ENCODE measurements at regions not wholly inside any gene's neighbourhood (a gene's known extent, or its start where the extent isn't known, plus 50 kb on each side); places are given as distances from the start of the nearest gene placed in this dataset.

GRCh38 chr22:47396515-47396914 lies 634.1 kb downstream of the TBC1D22A start:
- H3K27me3 ChIP-seq (replicated peaks; ENCODE audit: control insufficient read depth, insufficient read depth, low read length), result no peaks in the 10 kb centered on the region
- no peak for TF ChIP-seq CTCF (IDR thresholded peaks at IDR 0.05; ENCODE audit: insufficient read depth, low read length, poor library complexity, severe bottlenecking)

GRCh38 chr22:47396105-47396504 lies 633.7 kb downstream of the TBC1D22A start:
- Histone ChIP-seq H3K36me3 (ENCODE audit: control insufficient read depth, insufficient read depth, low read length) (no peaks in the 10 kb centered on the region), H3K27me3 (replicated peaks; ENCODE audit: control insufficient read depth, insufficient read depth, low read length) (no peaks in the 10 kb centered on the region), H3K4me3 (replicated peaks; ENCODE audit: low read depth, low read length) (no peak overlapping the region)
- no peak for DNase-seq (ENCODE audit: extremely low read depth, insufficient read length)
- no peak for TF ChIP-seq CTCF (IDR thresholded peaks at IDR 0.05; ENCODE audit: insufficient read depth, low read length, poor library complexity, severe bottlenecking)

More at GRCh38 chr22:47396515-47396914, 634.1 kb downstream of the TBC1D22A start:
- H3K36me3 ChIP-seq (ENCODE audit: control insufficient read depth, insufficient read depth, low read length), result no peaks in the 10 kb centered on the region
- DNase-seq (ENCODE audit: extremely low read depth, insufficient read length), result no peak
- no peak overlapping the region for H3K4me3 ChIP-seq (replicated peaks; ENCODE audit: low read depth, low read length)

- no peak for TF ChIP-seq CTCF (IDR thresholded peaks at IDR 0.05; ENCODE audit: insufficient read depth, low read length, poor library complexity, severe bottlenecking)
- no peaks in the 10 kb centered on the region for H3K27me3 ChIP-seq (replicated peaks; ENCODE audit: control insufficient read depth, insufficient read depth, low read length)
- DNase-seq (ENCODE audit: extremely low read depth, insufficient read length), result no peak
- no peak overlapping the region for H3K4me3 ChIP-seq (replicated peaks; ENCODE audit: low read depth, low read length)
- no peaks in the 10 kb centered on the region for H3K36me3 ChIP-seq (ENCODE audit: control insufficient read depth, insufficient read depth, low read length)
Observed at GRCh38 chr22:47395481-47395880, 633.0 kb downstream of the TBC1D22A start.

GRCh38 chr22:47394504-47395440 lies 632.3 kb downstream of the TBC1D22A start:
- Histone ChIP-seq H3K27me3 (replicated peaks; ENCODE audit: control insufficient read depth, insufficient read depth, low read length) (no peaks in the 10 kb centered on the region), H3K36me3 (ENCODE audit: control insufficient read depth, insufficient read depth, low read length) (no peaks in the 10 kb centered on the region), H3K4me3 (replicated peaks; ENCODE audit: low read depth, low read length) (no peak overlapping the region)
- TF ChIP-seq CTCF (IDR thresholded peaks at IDR 0.05; ENCODE audit: insufficient read depth, low read length, poor library complexity, severe bottlenecking), result no peak
- no peak for DNase-seq (ENCODE audit: extremely low read depth, insufficient read length)

- H3K4me3 ChIP-seq (replicated peaks; ENCODE audit: low read depth, low read length), result no peak overlapping the region
- H3K36me3 ChIP-seq (ENCODE audit: control insufficient read depth, insufficient read depth, low read length), result no peaks in the 10 kb centered on the region
- DNase-seq (ENCODE audit: extremely low read depth, insufficient read length), result no peak
- H3K27me3 ChIP-seq (replicated peaks; ENCODE audit: control insufficient read depth, insufficient read depth, low read length), result no peaks in the 10 kb centered on the region
- TF ChIP-seq CTCF (IDR thresholded peaks at IDR 0.05; ENCODE audit: insufficient read depth, low read length, poor library complexity, severe bottlenecking), result no peak
Observed at GRCh38 chr22:47393191-47393590, 630.7 kb downstream of the TBC1D22A start.
